Islet precursor cell (in vitro differentiated cells): ENCODE measurements at regions not wholly inside any gene's neighbourhood (a gene's known extent, or its start where the extent isn't known, plus 50 kb on each side); places are given as distances from the start of the nearest gene placed in this dataset.

Experiments used
- DNase-seq: peaks from one replicate; pipeline ENCODE4 v3.0.0-alpha.2; 2018

GRCh38 chr1:227449741-227450441 lies 113.5 kb upstream of the ZNF678 start:
- DNase-seq = no peak

- DNase-seq = peak; percentile 66
These were observed 114.3 kb upstream of the ZNF678 start for GRCh38 chr1:227449051-227449450.

GRCh38 chr1:227447531-227447990 lies 115.8 kb upstream of the ZNF678 start:
- peak; percentile 87 for DNase-seq

- no peak for DNase-seq
These were observed 117.6 kb upstream of the ZNF678 start for GRCh38 chr1:227445746-227446145.

GRCh38 chr1:227445092-227445674 lies 118.2 kb upstream of the ZNF678 start:
- no peak for DNase-seq

GRCh38 chr1:227440182-227440581 lies 121.9 kb upstream of the CDC42BPA start:
- no peak for DNase-seq

GRCh38 chr1:227437495-227438008 lies 119.3 kb upstream of the CDC42BPA start:
- DNase-seq = no peak

GRCh38 chr1:227434808-227435444 lies 116.6 kb upstream of the CDC42BPA start:
- no peak for DNase-seq

GRCh38 chr1:227433663-227434341 lies 115.5 kb upstream of the CDC42BPA start:
- no peak for DNase-seq

GRCh38 chr1:227432981-227433380 lies 114.7 kb upstream of the CDC42BPA start:
- no peak for DNase-seq

GRCh38 chr1:227432181-227432535 lies 113.9 kb upstream of the CDC42BPA start:
- no peak for DNase-seq

- DNase-seq = peak; percentile 65
These were observed 111.4 kb upstream of the CDC42BPA start for GRCh38 chr1:227429447-227430359.

- peak; percentile 58 for DNase-seq
These were observed 110.5 kb upstream of the CDC42BPA start for GRCh38 chr1:227428803-227429202.

- DNase-seq = no peak
These were observed 109.1 kb upstream of the CDC42BPA start for GRCh38 chr1:227427411-227427810.

- DNase-seq = no peak
These were observed 106.7 kb upstream of the CDC42BPA start for GRCh38 chr1:227424953-227425352.

GRCh38 chr1:227424159-227424680 lies 105.9 kb upstream of the CDC42BPA start:
- DNase-seq = no peak

- DNase-seq = no peak
These were observed 104.3 kb upstream of the CDC42BPA start for GRCh38 chr1:227422581-227422980.

- DNase-seq = no peak
These were observed 101.9 kb upstream of the CDC42BPA start for GRCh38 chr1:227420147-227420546.

GRCh38 chr1:227417756-227418480 lies 99.6 kb upstream of the CDC42BPA start:
- DNase-seq = no peak

- DNase-seq = no peak
These were observed 98.0 kb upstream of the CDC42BPA start for GRCh38 chr1:227416156-227416830.
